Kasumi-1 (cell line): ENCODE measurements at regions not wholly inside any gene's neighbourhood (a gene's known extent, or its start where the extent isn't known, plus 50 kb on each side); places are given as distances from the start of the nearest gene placed in this dataset.
A peak's percentile ranks its signal among the peaks of the same experiment; 100 is the strongest.

Experiments used
- DNase-seq, 2 experiments: peaks; one replicate each; lab custom pipeline; 2025; lab: John Stamatoyannopoulos, UW

DNA sequence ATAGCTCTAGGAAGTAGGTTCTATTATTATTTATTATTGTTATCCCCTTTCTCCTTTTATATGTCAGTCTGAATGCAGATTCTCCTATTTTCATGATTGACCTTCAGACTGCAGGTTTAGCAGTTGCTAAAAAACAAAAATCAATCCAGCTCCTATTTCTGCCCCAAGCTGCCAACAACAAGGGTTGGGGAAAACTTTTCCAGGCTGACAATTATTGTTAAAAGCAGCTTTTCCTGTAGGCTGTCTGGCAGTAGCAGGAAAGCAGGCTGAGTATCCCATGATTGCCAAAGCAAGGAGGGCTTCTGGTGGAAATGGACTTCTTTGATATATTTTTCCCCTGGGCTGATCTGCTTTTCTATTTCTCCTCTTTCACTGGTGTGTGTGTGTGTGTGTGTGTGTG, 78.0 kb upstream of the CTLA4 start:
- no peak for DNase-seq

DNA sequence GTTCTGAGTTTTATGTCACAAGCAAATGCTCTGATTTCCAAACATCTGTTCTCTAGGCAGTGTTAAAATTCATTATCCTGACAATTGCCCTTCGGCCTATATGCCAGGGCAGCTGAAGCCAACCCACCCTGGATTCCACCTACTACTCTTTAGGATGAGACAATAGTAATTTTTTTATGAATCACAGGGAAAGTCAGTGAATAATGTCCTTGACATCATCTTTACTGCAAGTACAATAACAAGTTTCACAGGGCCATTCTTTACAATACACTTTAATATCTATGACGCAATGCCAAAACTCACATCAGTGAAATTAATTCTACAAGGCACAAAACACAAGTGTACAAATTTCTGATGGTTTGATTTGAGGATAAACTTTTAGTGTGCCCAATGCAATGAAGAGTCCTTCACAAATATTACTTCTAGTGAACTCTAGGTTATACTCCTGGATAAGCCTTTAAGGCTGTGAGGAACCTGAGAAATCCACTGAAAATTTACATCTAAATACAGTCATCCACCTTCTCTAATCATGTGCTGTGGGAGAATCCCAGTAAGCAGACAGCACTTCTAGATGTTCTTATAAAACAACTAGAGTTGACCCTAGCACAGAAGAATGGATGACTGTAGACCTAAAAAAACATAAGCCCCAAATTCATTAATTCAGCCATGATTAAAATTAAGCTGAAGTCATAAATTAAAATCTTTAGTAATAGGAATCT, 77.3 kb upstream of the CTLA4 start:
- DNase-seq: no peak

DNA sequence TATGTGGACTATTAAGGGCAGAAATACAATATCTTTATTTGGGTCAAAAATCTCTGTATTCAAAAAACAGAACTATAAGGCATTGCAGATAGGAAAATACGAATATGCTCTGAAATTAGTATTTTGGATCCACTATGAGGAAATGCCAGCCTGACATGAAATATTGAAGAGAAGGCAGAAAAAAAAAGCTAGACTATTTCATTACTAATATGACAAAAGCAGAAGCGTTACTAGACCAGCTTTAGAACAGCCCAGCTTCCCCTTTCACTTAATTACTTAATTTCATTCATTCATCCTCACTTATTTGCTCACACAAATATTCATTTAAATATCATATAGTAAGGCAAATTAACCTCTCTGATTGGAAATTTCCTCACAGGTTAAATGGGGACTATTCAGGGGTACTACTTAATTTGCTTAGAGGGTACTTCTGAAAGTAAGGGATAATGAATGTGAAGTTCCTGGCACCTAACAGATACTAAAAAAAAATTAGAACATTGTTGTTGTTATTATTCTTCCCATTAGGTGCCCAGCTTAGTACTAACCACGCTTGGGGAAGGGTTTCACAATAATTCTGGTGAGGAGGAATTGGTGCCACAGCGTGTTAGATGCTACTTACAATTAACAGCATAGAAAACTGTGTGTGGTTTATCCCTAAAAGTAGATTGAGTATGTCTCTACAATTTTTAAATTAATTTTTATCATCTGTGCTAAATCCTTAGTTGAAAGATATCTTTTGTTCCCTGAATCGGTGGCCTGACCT, 71.1 kb upstream of the CTLA4 start:
- peak; percentile 1 to 2 for DNase-seq

DNA sequence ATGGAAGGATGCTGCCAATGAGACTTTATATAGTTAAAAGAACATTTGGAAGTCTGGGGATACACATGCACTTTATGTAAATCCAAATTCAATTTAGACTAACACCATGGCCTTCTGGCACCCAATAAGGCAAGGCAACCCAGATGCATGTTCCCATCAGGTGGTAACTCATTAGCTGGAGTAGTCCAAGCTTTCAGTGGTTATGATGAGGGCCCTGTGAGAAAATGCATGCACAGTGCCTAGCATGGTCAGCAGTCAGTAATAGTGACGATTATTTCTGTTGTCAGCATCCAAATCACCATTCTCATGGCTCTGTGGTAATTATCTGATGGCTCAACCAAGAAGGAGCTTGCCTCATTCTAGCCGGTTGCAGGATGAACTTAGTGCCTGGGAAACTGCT, 70.3 kb upstream of the CTLA4 start:
- DNase-seq: no peak

DNA sequence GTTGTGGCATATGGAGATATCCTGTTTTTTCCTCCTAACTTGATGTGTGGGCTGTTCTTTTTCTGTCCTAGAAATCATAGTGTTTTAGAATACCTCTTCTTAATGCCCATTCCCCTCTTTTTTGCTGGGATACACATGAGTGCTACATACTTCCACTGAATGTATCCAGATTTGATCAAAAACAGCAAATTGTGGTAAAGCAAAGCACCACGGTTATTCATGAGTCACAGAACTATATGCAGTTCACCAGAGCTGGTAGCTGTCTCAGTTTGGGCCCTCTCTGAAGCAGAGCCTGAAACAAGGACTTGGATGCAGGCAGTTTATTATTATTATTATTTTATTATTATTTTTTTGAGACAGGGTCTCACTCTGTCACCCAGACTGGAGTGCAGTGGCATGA, 69.9 kb upstream of the CTLA4 start:
- no peak for DNase-seq

DNA sequence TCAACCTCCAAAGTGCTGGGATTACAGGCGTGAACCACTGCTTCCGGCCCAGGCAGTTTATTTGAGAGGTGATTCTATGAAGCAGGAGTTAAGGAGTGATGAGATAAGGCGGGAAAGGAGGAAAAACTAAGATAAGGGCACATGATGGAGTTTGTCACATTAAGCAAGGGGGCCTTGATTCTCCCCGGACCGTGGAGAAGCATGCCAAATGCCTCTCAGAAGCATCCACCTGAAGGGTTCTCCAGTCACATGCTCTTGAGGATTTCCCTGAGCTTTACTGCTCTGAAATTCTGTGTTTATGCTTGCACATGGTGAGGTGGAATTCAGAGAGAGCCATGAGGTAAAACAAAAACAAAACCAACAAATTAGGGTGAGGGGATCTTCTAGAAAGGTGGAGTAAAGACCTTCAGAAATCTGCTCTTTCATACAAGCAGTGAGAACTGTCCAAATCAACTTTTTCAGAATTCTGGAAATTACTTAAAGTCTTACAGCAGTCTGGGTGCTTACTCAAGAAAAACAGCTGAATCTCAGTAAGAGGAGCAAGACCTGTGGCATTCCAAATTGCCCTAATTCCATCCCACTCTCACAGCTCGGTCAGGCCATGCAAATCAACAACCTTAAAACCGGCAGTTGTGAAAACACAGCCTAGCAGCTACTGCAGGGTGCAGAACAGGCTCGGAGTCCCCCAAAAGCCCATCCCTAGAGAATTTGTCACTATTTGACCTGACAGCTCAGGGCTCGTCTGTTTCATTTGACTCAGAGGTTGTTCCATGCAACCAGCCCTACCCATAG, 69.1 kb upstream of the CTLA4 start:
- no peak for DNase-seq

DNA sequence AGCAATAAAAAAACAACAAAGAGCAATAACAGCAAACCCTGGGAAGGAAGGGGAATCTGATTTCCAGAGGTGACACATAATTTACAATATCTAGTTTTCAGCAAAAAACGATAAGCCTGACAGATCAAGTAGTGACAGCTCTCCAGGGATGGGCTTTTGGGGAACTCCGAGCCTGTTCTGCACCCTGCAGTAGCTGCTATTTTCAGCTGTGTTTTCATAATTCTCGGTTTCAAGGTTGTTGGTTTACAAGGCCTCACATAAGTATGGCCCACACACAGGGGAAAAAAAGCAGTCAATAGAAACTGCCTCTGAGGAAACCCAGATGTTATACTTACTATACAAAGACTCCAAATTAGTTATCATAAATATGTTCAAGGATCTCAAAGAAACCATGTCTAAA, 67.7 kb upstream of the CTLA4 start:
- DNase-seq: no peak

DNA sequence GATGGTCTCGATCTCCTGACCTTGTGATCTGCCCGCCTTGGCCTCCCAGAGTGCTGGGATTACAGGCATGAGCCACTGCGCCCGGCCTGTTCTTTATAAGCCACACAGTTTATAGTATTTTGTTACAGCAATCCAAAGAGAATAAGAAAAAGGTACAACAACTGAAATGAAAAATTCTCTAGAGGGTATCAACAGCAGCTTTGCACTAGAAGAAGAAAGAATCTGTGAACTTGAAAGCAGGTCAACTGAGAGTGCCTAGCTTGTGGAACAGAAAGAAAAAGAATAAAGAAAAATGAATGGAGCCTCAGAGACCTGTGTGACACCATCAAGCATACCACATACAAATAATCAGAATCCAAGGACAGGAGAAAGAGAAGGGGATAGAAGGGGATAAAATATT, 66.8 kb upstream of the CTLA4 start:
- DNase-seq: no peak

DNA sequence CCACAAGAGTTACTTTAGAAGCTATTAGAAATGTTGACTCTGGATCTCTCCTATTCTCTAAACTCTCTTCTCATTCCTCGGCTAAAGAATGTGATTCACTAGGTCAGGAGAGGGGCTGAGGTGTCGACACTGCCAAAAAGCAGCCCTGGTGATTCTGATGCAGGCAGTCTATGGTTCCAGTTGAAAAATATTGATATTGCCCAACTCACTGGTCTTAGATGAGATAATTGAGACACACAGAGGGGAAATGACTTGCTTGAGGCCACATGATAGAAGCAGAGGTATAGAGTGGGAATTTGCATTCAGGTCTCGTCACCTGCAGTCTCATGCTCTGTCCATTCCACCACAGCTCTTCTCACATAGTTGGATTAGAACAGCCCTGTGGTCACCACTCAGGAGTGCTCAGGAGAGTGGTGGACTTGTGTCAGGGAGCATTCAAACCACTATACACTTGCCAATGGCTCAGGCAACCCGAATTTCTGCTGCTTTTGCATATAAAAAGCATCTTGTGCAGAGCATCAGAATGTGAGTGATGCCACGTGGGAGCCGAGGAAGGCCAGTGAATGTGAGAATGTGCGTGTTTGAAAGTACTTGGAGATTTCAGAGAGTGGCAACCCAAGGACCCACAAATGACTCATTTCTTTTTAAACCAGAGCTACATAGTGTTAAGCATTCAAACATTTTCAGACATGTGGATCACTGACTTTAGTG, 65.1 kb upstream of the CTLA4 start:
- no peak for DNase-seq

DNA sequence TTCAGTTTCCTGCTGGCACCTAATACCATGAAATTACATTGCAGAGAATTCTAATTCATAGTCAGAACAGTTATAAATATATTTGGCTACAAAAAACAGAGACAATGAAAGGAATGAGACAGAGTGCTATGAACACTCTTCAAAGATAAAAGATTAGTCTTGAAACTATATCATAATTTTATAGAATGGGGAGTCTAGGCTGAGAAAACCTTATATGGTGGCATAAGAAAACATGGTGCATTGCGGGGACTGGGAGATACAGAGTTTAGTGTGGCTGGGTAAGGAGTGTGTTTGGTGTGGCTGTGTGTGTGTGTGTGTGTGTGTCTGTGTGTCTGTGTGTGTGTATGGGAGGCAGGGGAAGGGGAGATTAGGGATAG, 64.5 kb upstream of the CTLA4 start:
- no peak for DNase-seq

DNA sequence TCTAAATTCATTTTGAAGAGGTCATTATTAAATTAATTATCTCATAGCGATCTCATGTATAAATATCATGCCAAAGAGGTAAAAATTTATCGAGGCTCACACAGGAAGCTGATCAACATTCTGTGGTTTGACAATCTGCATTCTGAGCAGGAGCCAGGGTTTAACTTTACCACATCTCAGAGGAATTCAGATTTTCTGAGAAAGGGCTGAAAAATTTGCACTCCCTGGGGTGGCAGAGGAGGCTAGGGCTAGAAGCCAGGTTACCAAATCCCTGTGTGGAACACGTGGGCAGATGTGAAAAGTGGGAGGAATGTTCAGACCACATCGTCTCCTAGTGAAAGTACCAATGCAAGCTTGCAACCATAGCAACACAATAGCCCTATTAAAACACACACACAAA, 63.5 kb upstream of the CTLA4 start:
- DNase-seq: no peak

DNA sequence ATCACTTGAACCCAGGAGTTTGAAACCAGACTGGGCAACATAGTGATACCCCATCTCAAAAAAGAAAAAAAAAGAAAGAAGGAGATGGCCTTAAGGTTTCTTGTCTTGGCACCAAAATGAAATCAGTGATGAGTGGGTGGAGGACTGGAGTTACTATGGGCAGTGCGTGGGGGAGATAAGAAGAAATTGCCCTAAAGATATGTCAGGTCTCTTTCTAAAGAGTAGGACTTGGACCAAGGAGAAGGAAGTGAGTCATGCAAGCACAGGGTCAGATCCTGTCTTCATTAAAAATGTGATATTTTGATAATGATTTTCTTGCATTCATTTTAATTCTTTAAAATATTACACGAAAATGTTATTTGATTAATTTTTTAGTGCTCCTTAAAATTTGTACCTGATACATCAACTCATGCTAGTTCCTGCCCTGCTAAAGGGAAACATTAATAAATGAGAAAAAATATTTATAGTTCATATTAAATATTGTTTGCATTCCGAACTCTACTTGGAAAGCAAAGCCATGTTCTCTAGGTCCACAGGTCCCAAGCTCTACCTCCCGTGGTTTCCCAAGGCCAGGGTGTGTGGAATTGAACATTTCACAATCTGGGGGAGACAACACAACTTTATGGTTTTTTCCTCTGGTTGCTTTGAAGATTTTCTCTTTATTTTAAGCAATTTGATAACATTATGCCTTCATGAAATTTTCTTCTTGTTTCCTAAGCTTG, 62.6 kb upstream of the CTLA4 start:
- DNase-seq: no peak

DNA sequence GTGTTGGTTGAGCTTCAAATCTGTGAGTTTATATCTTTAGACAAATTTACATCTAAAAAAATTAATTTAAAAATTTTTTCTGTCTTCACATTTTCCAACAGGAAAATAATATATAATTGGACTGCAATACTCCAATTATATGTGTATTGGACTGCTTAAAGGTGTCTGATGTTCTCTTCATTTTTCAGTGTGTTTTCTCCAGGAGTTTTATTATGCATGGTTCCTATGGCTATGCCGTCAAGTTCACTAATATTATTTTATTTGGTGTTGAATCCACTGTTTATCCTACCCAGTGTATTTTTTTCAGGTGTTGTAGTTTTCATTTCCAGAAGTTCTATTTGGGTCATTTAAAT, 62.1 kb upstream of the CTLA4 start:
- no peak for DNase-seq

DNA sequence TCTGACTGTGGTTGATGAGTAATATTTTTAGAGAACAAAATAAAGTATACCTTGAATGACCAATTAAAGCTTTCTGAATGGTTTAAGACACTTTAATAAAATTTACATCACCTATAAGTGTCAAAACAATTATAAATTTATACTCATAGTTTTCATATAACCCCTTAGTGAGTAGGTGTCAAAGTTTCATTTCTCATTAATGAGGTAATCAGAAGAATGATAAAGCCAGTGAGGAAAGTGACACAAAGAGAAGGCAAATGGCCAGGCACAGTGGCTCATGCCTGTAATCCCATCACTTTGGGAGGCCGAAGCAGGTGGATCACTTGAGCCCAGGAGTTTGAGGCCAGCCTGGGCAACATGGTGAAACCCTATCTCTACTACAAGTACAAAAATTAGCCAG, 60.8 kb upstream of the CTLA4 start:
- DNase-seq: no peak

DNA sequence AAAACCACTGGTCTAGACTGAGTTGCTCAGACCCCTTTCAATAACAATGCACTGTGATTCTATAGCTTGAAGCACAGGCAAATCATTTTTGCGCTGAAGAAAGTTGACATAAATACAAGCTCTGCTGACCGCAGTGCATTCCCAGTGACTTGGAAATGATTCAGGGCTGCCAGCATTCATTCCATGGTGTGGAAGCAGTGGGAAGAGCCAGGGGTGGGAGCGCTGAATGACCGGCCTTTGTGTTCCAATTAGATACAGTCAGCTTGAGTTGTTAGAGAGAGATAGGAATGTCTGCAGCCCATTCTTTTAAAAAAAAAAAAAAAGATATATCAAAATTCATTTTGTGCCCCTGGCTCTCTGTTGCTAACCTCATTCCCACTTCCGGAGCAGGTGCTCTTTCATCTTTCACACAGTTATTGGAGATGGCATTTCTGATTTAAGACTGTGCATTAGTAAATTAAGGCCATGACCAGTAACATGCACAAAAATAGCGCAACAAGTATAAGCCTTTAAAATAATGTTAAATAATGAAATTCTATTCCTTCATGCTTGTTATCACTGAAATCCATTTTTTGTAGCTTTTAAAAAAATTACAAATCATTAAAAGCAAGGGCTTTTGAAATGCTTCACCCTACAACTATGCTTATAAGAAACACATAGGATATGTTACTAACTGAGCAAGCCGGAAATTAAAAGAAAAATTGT, 59.4 kb upstream of the CTLA4 start:
- no peak for DNase-seq

DNA sequence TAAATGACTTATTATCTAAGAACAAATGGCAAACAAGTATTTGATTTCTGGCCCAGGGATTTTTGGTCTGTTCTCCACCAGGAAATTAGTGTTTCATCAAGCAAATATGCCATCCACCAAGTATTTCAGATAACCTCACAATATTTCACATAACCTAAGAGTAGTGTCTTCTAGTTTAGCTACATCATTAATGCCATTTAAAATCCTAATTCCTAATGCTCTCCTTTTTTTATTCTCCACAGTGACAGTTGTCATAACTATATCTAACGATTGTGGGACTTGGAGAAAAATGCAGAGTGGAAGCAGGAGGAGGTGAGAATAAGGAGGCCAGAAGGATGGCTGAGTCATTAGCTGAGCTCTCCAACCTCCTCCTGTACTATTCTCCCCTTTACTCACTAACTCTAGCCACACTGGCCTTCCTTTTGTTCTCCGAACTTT, 58.5 kb upstream of the CTLA4 start:
- no peak for DNase-seq

DNA sequence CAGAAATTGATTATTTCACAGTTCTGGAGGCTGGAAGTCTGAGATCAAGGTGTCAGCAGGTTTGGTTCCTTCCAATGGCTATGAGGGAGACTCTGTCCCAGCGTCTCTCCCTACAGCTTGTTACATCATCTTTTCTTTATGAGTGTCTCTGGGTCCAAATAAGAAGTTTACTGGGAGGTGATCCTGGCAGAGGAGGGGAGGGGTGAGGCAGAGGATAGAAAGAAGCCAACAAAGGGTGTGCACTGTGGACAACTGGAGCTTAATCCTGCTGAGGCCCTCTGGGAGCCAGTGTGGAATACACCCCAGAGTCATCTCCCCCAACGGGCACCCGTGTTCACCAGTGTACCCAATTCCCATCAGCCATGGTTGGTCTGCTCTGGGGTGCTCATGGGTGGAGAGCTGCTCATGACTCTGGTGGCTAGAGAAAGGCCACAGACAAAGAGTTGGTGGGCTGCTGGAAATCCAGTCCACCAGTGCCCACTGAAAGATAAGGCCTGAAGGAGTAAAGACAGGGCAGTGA, 57.5 kb upstream of the CTLA4 start:
- no peak for DNase-seq

DNA sequence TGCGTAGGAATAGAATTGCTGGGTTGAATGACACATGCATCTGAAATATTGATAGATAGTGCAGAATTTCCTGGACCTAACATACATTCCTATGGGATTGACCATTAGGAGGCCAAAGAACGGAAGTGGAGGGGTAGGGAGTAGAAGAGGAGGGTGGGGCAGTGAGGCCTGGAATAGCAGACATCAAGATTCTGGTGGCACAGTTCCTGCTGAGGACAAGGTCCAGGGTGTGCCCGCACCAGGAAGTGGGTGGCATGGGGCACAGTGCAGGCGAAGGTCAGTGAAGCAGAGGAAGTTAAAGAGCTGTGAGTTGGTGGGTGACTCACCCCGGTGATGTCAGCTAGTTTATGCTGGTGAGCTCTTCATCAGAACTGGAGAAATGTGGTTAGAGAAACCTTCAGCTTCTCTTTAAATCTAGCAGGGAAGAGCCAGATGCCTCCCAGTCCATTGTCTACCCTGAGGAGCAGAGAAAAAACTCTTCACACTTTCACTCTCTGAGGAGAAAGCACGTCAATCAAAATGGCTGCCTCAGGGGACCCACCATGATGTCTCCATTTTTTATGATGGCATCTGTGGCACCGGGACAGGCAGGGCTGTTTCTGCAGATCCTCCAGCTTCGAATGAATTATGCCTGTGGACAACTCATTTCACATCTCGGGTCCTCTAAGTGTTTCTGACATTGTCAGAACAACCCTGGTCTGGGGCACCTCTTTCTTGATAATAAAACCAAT, 55.9 kb upstream of the CTLA4 start:
- DNase-seq: peak; percentile 46 to 49

DNA sequence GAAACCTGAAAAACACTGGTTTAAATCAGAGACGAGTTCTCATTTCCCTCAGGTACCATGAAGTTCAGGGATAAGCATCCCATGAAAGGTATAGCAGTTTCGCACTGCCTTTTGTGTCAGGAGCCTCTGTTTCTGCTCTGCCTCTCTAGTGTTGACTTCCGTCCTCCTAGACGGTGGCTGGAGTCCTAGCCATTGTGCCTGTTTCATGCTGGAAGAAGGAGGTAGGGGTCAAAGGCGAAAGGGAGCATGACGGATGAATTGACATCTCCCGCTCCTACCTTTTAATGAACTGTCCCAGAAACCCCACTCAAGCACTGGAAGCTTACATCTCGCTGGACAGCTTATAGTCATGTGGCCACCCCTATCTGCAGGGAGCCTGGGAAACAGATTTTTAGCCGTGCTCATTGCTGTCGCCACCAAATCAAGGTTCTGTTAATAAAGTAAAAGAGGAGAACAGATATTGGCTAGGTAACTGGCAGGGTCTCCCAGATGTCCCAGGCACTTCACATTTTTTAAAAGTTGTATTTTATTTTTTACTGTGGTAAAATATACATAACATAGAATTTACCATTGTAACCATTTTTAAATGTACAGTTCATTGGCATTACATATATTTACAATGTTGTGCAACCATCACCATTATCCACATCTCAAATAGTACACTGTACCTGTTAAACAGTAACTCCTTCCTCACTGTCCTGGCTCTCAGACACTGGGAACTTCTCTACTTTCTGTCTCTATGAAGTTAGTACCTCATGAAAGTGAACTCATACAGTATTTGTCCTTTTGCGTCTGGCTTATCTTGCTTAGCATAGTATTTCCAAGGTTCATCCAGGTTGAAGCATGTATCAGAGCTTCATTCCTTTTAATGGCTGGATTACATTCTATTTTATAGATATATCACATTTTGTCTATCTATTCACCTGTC, 55.0 kb upstream of the CTLA4 start:
- DNase-seq: no peak
